Lung (tissue), 11 donors: ENCODE measurements at regions not wholly inside any gene's neighbourhood (a gene's known extent, or its start where the extent isn't known, plus 50 kb on each side); places are given as distances from the start of the nearest gene placed in this dataset.
A peak's percentile ranks its signal among the peaks of the same experiment; 100 is the strongest.

ENCODE experiments used
- ATAC-seq: fragments of 200-7000 bp; cut with Tn5 transposase; one replicate; pipeline ENCODE4 v1.9.1; 2020; ENCODE audit warnings: moderate number of reproducible peaks; ENCODE audit not compliant: insufficient read depth, low FRiP score
- DNase-seq, 3 donors: peaks; one replicate each; pipeline ENCODE4 v3.0.0-alpha.2; 2013 to 2017
- H3K27ac ChIP-seq, 2 donors: one replicate each; pipeline ENCODE4 v1.5.1; 2013; ENCODE audit warnings: mild to moderate bottlenecking in 2 of 2, moderate library complexity in 2 of 2, control low read depth in 1 of 2, inconsistent platforms in 1 of 2, low read depth in 1 of 2, low read length in 1 of 2
- H3K27me3 ChIP-seq, 3 donors: one replicate each; pipeline ENCODE4 v1.5.1; 2013; ENCODE audit warnings: low read length in 2 of 3; ENCODE audit not compliant: control insufficient read depth in 3 of 3, insufficient read depth in 3 of 3
- H3K36me3 ChIP-seq, 4 donors: one replicate each; pipeline ENCODE4 v1.5.1; 2013; ENCODE audit warnings: low read length in 4 of 4, mild to moderate bottlenecking in 1 of 4, moderate library complexity in 1 of 4; ENCODE audit not compliant: control insufficient read depth in 4 of 4, insufficient read depth in 4 of 4
- H3K4me1 ChIP-seq, 5 donors: one replicate each; pipeline ENCODE4 v1.5.1; 2013; ENCODE audit warnings: low read length in 5 of 5, mild to moderate bottlenecking in 2 of 5, moderate library complexity in 1 of 5; ENCODE audit not compliant: control insufficient read depth in 5 of 5, insufficient read depth in 5 of 5
- H3K4me3 ChIP-seq: one replicate; pipeline ENCODE4 v1.5.1; 2013; ENCODE audit warnings: mild to moderate bottlenecking, control low read depth, moderate library complexity
- H3K9ac ChIP-seq, 2 donors: one replicate each; pipeline ENCODE4 v1.5.1; 2013; ENCODE audit warnings: low read length in 2 of 2, control low read depth in 1 of 2; ENCODE audit not compliant: insufficient read depth in 1 of 2
- H3K9me3 ChIP-seq, 4 donors: one replicate each; pipeline ENCODE4 v1.5.1; 2013; ENCODE audit warnings: low read length in 3 of 4, mild to moderate bottlenecking in 1 of 4, moderate library complexity in 1 of 4; ENCODE audit not compliant: control insufficient read depth in 4 of 4, insufficient read depth in 3 of 4
- CTCF ChIP-seq: IDR thresholded peaks from 2 replicates; pipeline ENCODE4 v1.5.1; 2012; ENCODE audit warnings: mild to moderate bottlenecking; ENCODE audit errors: control extremely low read depth, extremely low read depth
- WGBS, 2 donors: extraction: QIAGEN DNeasy Blood & Tissue Kit; methylation state at CpG; one replicate each; pipeline ENCODE4 v1.1.7; 2013; 5-methylcytosine and 5-hydroxymethylcytosine counted together
- donor health status: control.
- donor health status: control.
- donor health status: Bipolar disorder and iron deficiency.
- donor health status: healthy.
- donor health status: DM: yes; HTN: yes; CAD: no.

- ATAC-seq (no peak), DNase-seq (no peak)
- 91 to 94% methylated on average over 5 of the region's 5 CpGs for WGBS, 2 donors
- Histone ChIP-seq H3K9ac (no peak overlapping the region), H3K4me3 (no peak overlapping the region), H3K9me3 (peaks cover 0 to 9% (median 2%) of the 10 kb centered on the region in 4 donors), H3K4me1 (peaks cover 0 to 8% (median 0%) of the 10 kb centered on the region in 5 donors), H3K27ac (no peak overlapping the region), H3K27me3 (no peaks in the 10 kb centered on the region), H3K36me3 (no peaks in the 10 kb centered on the region)
- TF ChIP-seq CTCF, result no peak
These were observed 99.8 kb upstream of the FOXF1 start for GRCh38 chr16:86410529-86410928.

DNA sequence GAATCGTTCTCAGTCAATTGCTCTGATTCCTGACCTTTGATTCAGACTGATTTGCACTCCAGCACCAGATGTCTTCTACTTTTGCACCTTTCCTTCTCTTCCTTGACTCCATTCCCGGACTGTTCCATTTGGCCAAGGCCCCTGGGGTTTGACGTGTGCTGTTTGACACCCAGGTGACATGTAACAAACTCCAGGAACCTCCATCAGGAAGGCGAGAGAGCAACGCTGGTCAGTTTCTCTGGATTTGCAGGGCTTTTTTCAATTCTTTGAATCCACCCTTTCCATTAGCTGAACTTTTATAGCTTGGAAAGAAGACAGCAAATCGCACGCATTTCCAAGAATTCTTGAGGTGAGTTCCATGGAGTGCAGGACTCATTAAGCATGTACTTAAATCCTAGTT is 98.4 kb upstream of the FOXF1 start:
- H3K9ac ChIP-seq, result no peak overlapping the region
- peaks cover 0 to 9% (median 2%) of the 10 kb centered on the region in 4 donors for H3K9me3 ChIP-seq
- H3K4me1 ChIP-seq, result peaks cover 0 to 8% (median under 1%) of the 10 kb centered on the region in 5 donors
- WGBS, 2 donors, result 67 to 76% methylated on average over 7 of the region's 7 CpGs
- H3K4me3 ChIP-seq, result no peak overlapping the region
- TF ChIP-seq CTCF, result no peak
- H3K36me3 ChIP-seq, result no peaks in the 10 kb centered on the region
- DNase-seq (no peak), ATAC-seq (no peak)
- H3K27me3 ChIP-seq, result no peaks in the 10 kb centered on the region
- no peak overlapping the region for H3K27ac ChIP-seq

DNA sequence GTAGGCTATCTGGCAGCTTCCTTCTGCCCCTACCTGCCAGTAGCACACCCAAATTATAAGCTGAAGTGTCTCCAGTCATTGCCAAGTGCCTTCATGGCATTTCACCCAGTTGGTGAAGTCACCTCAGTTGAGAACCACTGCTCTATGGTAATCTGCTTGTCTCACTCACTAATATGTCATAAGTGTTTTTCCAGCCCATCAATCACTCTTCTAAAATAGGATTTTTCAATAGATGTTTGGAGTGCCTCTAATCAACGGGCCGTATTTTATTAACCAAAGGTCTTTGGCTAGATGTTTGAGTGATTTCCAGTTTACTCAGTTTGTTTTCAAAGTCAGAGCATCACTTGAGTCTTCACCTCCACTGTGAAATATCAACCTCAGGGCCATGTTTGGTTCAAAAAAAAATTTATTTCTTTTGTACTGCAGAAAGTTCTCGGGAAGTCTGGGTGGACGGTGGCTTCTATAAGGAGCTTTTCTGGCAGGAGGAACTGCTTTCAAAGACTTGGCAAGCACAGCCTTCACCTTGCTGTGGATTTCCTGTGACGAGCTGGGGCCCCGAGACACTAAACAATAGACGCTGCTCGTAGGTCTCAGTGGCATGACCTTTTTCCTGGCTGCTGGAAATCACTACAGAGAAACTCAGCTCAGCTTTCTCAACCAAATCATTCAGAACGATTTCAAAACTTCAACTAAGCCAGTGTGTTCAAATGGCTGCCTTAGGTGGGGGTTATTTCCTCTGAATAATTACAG is 95.2 kb upstream of the FOXF1 start:
- Histone ChIP-seq H3K27ac (no peak overlapping the region), H3K9me3 (peaks cover 0 to 9% (median 3%) of the 10 kb centered on the region in 4 donors), H3K27me3 (no peaks in the 10 kb centered on the region), H3K4me3 (no peak overlapping the region), H3K36me3 (no peaks in the 10 kb centered on the region), H3K4me1 (peaks cover 0 to 2% (median 0%) of the 10 kb centered on the region in 5 donors), H3K9ac (no peak overlapping the region)
- no peak for TF ChIP-seq CTCF
- WGBS, 2 donors, result 21 to 22% methylated on average over 9 of the region's 9 CpGs
- DNase-seq, result peak in 1 of 3 donors; percentile 59
- ATAC-seq, result no peak

DNA sequence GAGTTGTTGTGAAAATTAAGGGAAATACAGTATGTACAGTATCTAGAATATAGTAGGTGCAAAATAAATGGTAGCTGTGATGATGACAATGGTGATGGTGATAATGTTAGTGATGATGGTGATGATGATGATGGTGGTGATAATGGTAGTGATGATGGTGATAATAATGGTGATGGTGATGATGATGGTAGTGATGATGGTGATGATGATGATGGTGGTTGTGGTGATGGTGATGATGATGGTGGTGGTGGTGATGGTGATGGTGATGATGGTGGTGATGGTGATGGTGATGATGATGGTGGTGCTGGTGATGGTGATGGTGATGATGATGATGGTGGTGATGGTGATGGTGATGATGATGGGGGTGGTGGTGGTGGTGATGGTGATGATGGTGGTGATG is 91.3 kb upstream of the FOXF1 start:
- DNase-seq (no peak), ATAC-seq (no peak)
- Histone ChIP-seq H3K4me3 (no peak overlapping the region), H3K4me1 (peaks cover 0 to 4% (median 0%) of the 10 kb centered on the region in 5 donors), H3K36me3 (no peaks in the 10 kb centered on the region), H3K27ac (no peak overlapping the region), H3K9ac (no peak overlapping the region), H3K27me3 (no peaks in the 10 kb centered on the region), H3K9me3 (peaks cover 0 to 5% (median 2%) of the 10 kb centered on the region in 4 donors)
- no peak for TF ChIP-seq CTCF
